GM12874 (cell line): ENCODE measurements at regions not wholly inside any gene's neighbourhood (a gene's known extent, or its start where the extent isn't known, plus 50 kb on each side); places are given as distances from the start of the nearest gene placed in this dataset.

Source experiments
- CTCF ChIP-seq: IDR thresholded peaks from 2 replicates; pipeline ENCODE4 v1.5.1; 2011; ENCODE audit warnings: low read depth, mild to moderate bottlenecking, control low read depth, low read length, moderate library complexity; ENCODE audit not compliant: insufficient read depth

GRCh38 chr16:72705801-72706200 lies 342.1 kb downstream of the ZFHX3 start:
- no peak for TF ChIP-seq CTCF

GRCh38 chr16:72704746-72705372 lies 343.1 kb downstream of the ZFHX3 start:
- no peak for TF ChIP-seq CTCF

GRCh38 chr16:72689851-72690250 lies 358.1 kb downstream of the ZFHX3 start:
- TF ChIP-seq CTCF: no peak

GRCh38 chr16:72680732-72681131 lies 367.2 kb downstream of the ZFHX3 start:
- no peak for TF ChIP-seq CTCF

GRCh38 chr16:72679856-72680255 lies 368.1 kb downstream of the ZFHX3 start:
- TF ChIP-seq CTCF: no peak

- TF ChIP-seq CTCF: no peak
Measured at GRCh38 chr16:72677662-72678447, 370.1 kb downstream of the ZFHX3 start.

GRCh38 chr16:72673118-72673517 lies 374.8 kb downstream of the ZFHX3 start:
- no peak for TF ChIP-seq CTCF
